HL-60 (cell line): ENCODE measurements at regions not wholly inside any gene's neighbourhood (a gene's known extent, or its start where the extent isn't known, plus 50 kb on each side); places are given as distances from the start of the nearest gene placed in this dataset.
"Not testable (repeated sequence)": the region's sequence is repeated elsewhere in the genome, so short reads cannot be mapped to it uniquely, and the experiment has no call there.

ENCODE experiments used
- CTCF ChIP-seq: IDR thresholded peaks from one replicate; pipeline ENCODE4 v1.5.1; 2011; ENCODE audit warnings: low read length, control low read depth, inconsistent platforms; ENCODE audit not compliant: insufficient read depth
- GABPA ChIP-seq: IDR thresholded peaks from 2 replicates; pipeline ENCODE4 v1.6.1; 2012; ENCODE audit warnings: low read depth
- POLR2AphosphoS5 ChIP-seq: IDR thresholded peaks from 2 replicates; pipeline ENCODE4 v1.6.1; 2012; ENCODE audit warnings: low read depth
- REST ChIP-seq: IDR thresholded peaks from 2 replicates; pipeline ENCODE4 v1.6.1; 2012; ENCODE audit warnings: low read depth; ENCODE audit not compliant: insufficient replicate concordance
- SPI1 ChIP-seq: IDR thresholded peaks from 2 replicates; pipeline ENCODE4 v1.6.1; 2012; ENCODE audit warnings: low read depth, mild to moderate bottlenecking, borderline replicate concordance

DNA sequence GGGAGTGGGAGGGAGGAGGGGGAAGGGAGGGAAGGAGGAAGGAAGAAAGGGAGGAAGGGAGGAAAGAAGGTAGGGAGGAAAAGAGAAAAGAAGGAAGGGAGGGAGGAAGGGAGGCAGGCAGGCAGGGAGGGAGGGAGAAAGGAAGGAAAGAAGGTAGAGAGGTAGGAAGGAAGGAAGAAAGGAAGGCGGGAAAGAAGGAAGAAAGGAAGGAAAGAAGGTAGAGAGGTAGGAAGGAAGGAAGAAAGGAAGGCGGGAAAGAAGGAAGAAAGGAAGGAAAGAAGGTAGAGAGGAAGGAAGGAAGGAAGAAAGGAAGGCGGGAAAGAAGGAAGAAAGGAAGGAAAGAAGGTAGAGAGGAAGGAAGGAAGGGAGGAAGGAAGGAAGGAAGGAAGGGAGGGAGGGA, 840.3 kb upstream of the ROBO1 start:
- TF ChIP-seq POLR2AphosphoS5, CTCF, SPI1, REST, GABPA: not testable (repeated sequence)
